ENCODE measurements at regions not wholly inside any gene's neighbourhood (a gene's known extent, or its start where the extent isn't known, plus 50 kb on each side); places are given as distances from the start of the nearest gene placed in this dataset.

- H3K4me1 ChIP-seq: no peaks in the 10 kb centered on the region
- H3K27me3 ChIP-seq: no peaks in the 10 kb centered on the region
- no peaks in the 10 kb centered on the region for H3K36me3 ChIP-seq
- TF ChIP-seq EP300 (IDR thresholded peaks at IDR 0.05): no peak
- TF ChIP-seq POLR2A (IDR thresholded peaks at IDR 0.05): no peak
- TF ChIP-seq POLR2AphosphoS5 (IDR thresholded peaks at IDR 0.05): no peak
- TF ChIP-seq CTCF (IDR thresholded peaks at IDR 0.05): no peak
- H3K27ac ChIP-seq: no peak overlapping the region
- WGBS, 2 donors: 89 to 90% methylated on average over 6 of the region's 6 CpGs
- H3K9me3 ChIP-seq: no peaks in the 10 kb centered on the region
- no peak for DNase-seq
- intact Hi-C loops (cut with DNase I): no loop called here
- no peak overlapping the region for H3K4me3 ChIP-seq
Measured at GRCh38 chr1:170337413-170337994, 191.7 kb downstream of the NTMT2 start.

- no peak overlapping the region for H3K4me3 ChIP-seq
- DNase-seq: no peak
- 89 to 90% methylated on average over 2 of the region's 2 CpGs for WGBS, 2 donors
- H3K36me3 ChIP-seq: no peaks in the 10 kb centered on the region
- H3K9me3 ChIP-seq: no peaks in the 10 kb centered on the region
- no peak overlapping the region for H3K27ac ChIP-seq
- TF ChIP-seq POLR2A (IDR thresholded peaks at IDR 0.05) (no peak), EP300 (IDR thresholded peaks at IDR 0.05) (no peak), CTCF (IDR thresholded peaks at IDR 0.05) (no peak), POLR2AphosphoS5 (IDR thresholded peaks at IDR 0.05) (no peak)
- intact Hi-C loops (cut with DNase I): no loop called here
- H3K4me1 ChIP-seq: no peaks in the 10 kb centered on the region
- no peaks in the 10 kb centered on the region for H3K27me3 ChIP-seq
Measured at GRCh38 chr1:170339534-170339933, 192.4 kb upstream of the GORAB start.

GRCh38 chr1:170340308-170340707 is 191.7 kb upstream of the GORAB start:
- Histone ChIP-seq H3K36me3 (no peaks in the 10 kb centered on the region), H3K27ac (no peak overlapping the region), H3K4me1 (no peaks in the 10 kb centered on the region), H3K9me3 (no peaks in the 10 kb centered on the region), H3K4me3 (no peak overlapping the region), H3K27me3 (no peaks in the 10 kb centered on the region)
- TF ChIP-seq POLR2AphosphoS5 (IDR thresholded peaks at IDR 0.05) (no peak), POLR2A (IDR thresholded peaks at IDR 0.05) (no peak), EP300 (IDR thresholded peaks at IDR 0.05) (no peak), CTCF (IDR thresholded peaks at IDR 0.05) (no peak)
- no peak for DNase-seq
- 88 to 95% methylated on average over 2 of the region's 2 CpGs for WGBS, 2 donors
- intact Hi-C loops (cut with DNase I): no loop called here

GRCh38 chr1:170351366-170351946 is 180.5 kb upstream of the GORAB start:
- 86 to 88% methylated on average over 2 of the region's 2 CpGs for whole genome bisulfite sequencing, 2 donors
- no peak for TF ChIP-seq POLR2A (IDR thresholded peaks at IDR 0.05)
- no peak for DNase-seq

GRCh38 chr1:170354246-170354645 is 177.7 kb upstream of the GORAB start:
- no peak for TF ChIP-seq POLR2AphosphoS5 (IDR thresholded peaks at IDR 0.05)
- TF ChIP-seq EP300 (IDR thresholded peaks at IDR 0.05): no peak
- TF ChIP-seq CTCF (IDR thresholded peaks at IDR 0.05): no peak
- TF ChIP-seq POLR2A (IDR thresholded peaks at IDR 0.05): no peak
- H3K9me3 ChIP-seq: no peaks in the 10 kb centered on the region
- no peak for DNase-seq
- 49 to 78% methylated on average over 4 of the region's 4 CpGs for WGBS, 2 donors
- H3K36me3 ChIP-seq: no peaks in the 10 kb centered on the region
- H3K4me3 ChIP-seq: no peak overlapping the region
- H3K4me1 ChIP-seq: no peaks in the 10 kb centered on the region
- H3K27ac ChIP-seq: no peak overlapping the region
- no peaks in the 10 kb centered on the region for H3K27me3 ChIP-seq
- intact Hi-C loops (cut with DNase I): no loop called here

More at GRCh38 chr1:170351366-170351946, 180.5 kb upstream of the GORAB start:
- no peak overlapping the region for H3K4me3 ChIP-seq
- intact Hi-C loops (cut with DNase I): no loop called here
- H3K9me3 ChIP-seq: no peaks in the 10 kb centered on the region
- H3K27ac ChIP-seq: no peak overlapping the region
- no peaks in the 10 kb centered on the region for H3K4me1 ChIP-seq
- no peaks in the 10 kb centered on the region for H3K27me3 ChIP-seq
- no peaks in the 10 kb centered on the region for H3K36me3 ChIP-seq
